ENCODE measurements at regions not wholly inside any gene's neighbourhood (a gene's known extent, or its start where the extent isn't known, plus 50 kb on each side); places are given as distances from the start of the nearest gene placed in this dataset.

GRCh38 chr11:95638501-95638900 lies 151.1 kb downstream of the FAM76B start:
- TF ChIP-seq CTCF (IDR thresholded peaks at IDR 0.05) (no peak), ZFX (IDR thresholded peaks at IDR 0.05; ENCODE audit: borderline replicate concordance) (no peak)
